ENCODE measurements at regions not wholly inside any gene's neighbourhood (a gene's known extent, or its start where the extent isn't known, plus 50 kb on each side); places are given as distances from the start of the nearest gene placed in this dataset.

DNA sequence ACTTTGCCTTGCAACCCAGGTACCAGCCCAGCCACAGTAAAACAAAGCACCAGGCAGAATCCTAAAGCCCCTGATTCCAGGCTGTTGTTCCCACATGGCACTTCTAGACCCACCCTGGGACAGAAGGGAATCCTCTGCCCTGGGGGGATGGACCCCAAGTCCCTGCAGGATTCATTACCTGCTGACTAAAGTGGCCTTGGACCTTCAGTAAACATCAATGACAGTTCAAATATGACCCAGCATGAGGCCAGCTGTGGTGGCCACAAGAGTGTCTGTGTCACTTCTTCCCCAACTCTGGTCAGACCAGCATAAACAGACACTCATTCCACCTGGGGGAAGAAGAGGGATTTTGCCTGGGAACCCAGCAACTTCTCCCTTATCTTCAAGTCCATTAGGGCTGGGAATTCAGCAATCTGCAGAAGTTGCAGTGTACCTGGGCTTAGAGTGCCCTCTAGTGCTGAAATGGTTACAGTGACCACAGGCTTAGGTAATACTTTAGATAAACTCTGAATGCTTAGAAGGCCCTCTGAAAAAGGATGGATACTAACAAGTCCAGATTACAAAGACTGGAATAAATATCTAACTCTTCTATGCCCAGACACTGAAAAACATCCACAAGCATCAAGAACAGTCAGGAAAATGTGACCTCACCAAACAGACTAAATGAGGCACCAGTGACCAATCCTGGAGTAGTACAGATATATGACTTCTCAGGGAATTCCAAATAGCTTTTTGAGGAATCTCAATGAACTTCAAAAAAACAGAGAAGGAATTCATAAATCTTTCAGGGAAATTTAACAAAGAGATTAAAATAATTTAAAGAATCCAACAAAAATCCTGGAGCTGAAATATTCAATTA, 108.5 kb upstream of the TMEM168 start:
- H2AFZ ChIP-seq (ENCODE audit: low read length), result no peak overlapping the region
- no peak overlapping the region for H3K23ac ChIP-seq (ENCODE audit: insufficient read length, low read depth, low read length)
- H3K27ac ChIP-seq (ENCODE audit: insufficient read length, low read depth, low read length), result no peak overlapping the region
- no peaks in the 10 kb centered on the region for H3K27me3 Mint-ChIP-seq (ENCODE audit: low read depth)
- H3K4me3 Mint-ChIP-seq, result no peak overlapping the region
- H3K36me3 Mint-ChIP-seq (ENCODE audit: insufficient read depth in 1 of 3, low read depth in 3 of 3), result peaks cover 14 to 51% (median 32%) of the 10 kb centered on the region in 3 experiments
- peaks cover 0 to 2% of the 10 kb centered on the region in 2 experiments; a peak in 2 of 4 replicates for H3K4me1 Mint-ChIP-seq
- H4K8ac ChIP-seq (replicated peaks; ENCODE audit: insufficient read length, low read depth, low read length), result no peak overlapping the region
- H2BK15ac ChIP-seq (ENCODE audit: low read depth, low read length), result no peak overlapping the region
- no peaks in the 10 kb centered on the region for H3K79me1 ChIP-seq (ENCODE audit: insufficient read depth, low read depth, low read length, poor library complexity, severe bottlenecking)
- no peak overlapping the region for H2BK20ac ChIP-seq (ENCODE audit: low read depth, low read length, poor library complexity, severe bottlenecking)
- no peaks in the 10 kb centered on the region for H3K9me3 ChIP-seq (ENCODE audit: control insufficient read depth, low read depth, low read length)
- peak overlapping the region in 2 of 3 experiments; percentile 34 to 40; a peak in 2 of 7 replicates for H3K27ac Mint-ChIP-seq
- H3K4ac ChIP-seq (ENCODE audit: low read depth, low read length), result no peak overlapping the region
- H3K9me3 Mint-ChIP-seq, result peaks cover 25 to 34% of the 10 kb centered on the region in 2 experiments
- H4K91ac ChIP-seq (ENCODE audit: insufficient read length, low read depth, low read length), result no peak overlapping the region
- no peak overlapping the region for H3K56ac ChIP-seq (ENCODE audit: insufficient read length, low read depth, low read length)
- no peak overlapping the region for H3K9ac ChIP-seq (ENCODE audit: extremely low read depth, insufficient read length, low read length)
- H2BK5ac ChIP-seq (ENCODE audit: insufficient read length, low read length), result no peak overlapping the region
- peak; percentile 55 for DNase-seq
- no peak overlapping the region for H3K14ac ChIP-seq (ENCODE audit: insufficient read depth, low read length)
- H4K20me1 ChIP-seq (ENCODE audit: control insufficient read depth, insufficient read depth, insufficient read length), result no peaks in the 10 kb centered on the region
- H3K4me1 ChIP-seq (ENCODE audit: insufficient read depth, low read length), result no peaks in the 10 kb centered on the region
- no peak overlapping the region for H2BK120ac ChIP-seq (ENCODE audit: low read depth, low read length, poor library complexity, severe bottlenecking)
- H3K27me3 ChIP-seq (ENCODE audit: insufficient read depth, low read length), result no peaks in the 10 kb centered on the region
- H3K18ac ChIP-seq (ENCODE audit: insufficient read length, low read depth, low read length), result no peak overlapping the region
- no peaks in the 10 kb centered on the region for H3K79me2 ChIP-seq (ENCODE audit: insufficient read depth, low read length)
- TF ChIP-seq, protein P1, sequence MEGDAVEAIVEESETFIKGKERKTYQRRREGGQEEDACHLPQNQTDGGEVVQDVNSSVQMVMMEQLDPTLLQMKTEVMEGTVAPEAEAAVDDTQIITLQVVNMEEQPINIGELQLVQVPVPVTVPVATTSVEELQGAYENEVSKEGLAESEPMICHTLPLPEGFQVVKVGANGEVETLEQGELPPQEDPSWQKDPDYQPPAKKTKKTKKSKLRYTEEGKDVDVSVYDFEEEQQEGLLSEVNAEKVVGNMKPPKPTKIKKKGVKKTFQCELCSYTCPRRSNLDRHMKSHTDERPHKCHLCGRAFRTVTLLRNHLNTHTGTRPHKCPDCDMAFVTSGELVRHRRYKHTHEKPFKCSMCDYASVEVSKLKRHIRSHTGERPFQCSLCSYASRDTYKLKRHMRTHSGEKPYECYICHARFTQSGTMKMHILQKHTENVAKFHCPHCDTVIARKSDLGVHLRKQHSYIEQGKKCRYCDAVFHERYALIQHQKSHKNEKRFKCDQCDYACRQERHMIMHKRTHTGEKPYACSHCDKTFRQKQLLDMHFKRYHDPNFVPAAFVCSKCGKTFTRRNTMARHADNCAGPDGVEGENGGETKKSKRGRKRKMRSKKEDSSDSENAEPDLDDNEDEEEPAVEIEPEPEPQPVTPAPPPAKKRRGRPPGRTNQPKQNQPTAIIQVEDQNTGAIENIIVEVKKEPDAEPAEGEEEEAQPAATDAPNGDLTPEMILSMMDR (conservative IDR thresholded peaks at IDR 0.05), result peak; percentile 86
- no peak overlapping the region for H4K5ac ChIP-seq (ENCODE audit: insufficient read length, low read depth, low read length)
- H3T11ph ChIP-seq (ENCODE audit: low read length), result no peak overlapping the region
- H3K23me2 ChIP-seq (ENCODE audit: insufficient read length, low read depth, low read length, poor library complexity, severe bottlenecking), result no peaks in the 10 kb centered on the region
- no peak overlapping the region for H3K4me2 ChIP-seq (ENCODE audit: insufficient read depth, insufficient read length, low read length)
- no peak overlapping the region for H2AK5ac ChIP-seq (ENCODE audit: insufficient read length, low read length)
- H2BK12ac ChIP-seq (ENCODE audit: insufficient read length, low read depth, low read length), result no peak overlapping the region
